H9 (cell line): ENCODE measurements at regions not wholly inside any gene's neighbourhood (a gene's known extent, or its start where the extent isn't known, plus 50 kb on each side); places are given as distances from the start of the nearest gene placed in this dataset.

Source experiments
- DNase-seq: peaks from one replicate; pipeline ENCODE4 v3.0.0-alpha.2; 2017
- H2AFZ ChIP-seq: one replicate; pipeline ENCODE4 v1.6.1; 2013; ENCODE audit warnings: mild to moderate bottlenecking, low read length, control low read depth, moderate library complexity
- H2AK5ac ChIP-seq: 2 replicates; pipeline ENCODE4 v1.6.1; 2013; ENCODE audit warnings: low read length, control low read depth, mixed read lengths; ENCODE audit not compliant: insufficient read length
- H2BK120ac ChIP-seq: one replicate; pipeline ENCODE4 v1.6.1; 2013; ENCODE audit warnings: low read depth, mild to moderate bottlenecking, low read length, control low read depth, inconsistent platforms; ENCODE audit not compliant: poor library complexity, severe bottlenecking
- H2BK12ac ChIP-seq: 2 replicates; pipeline ENCODE4 v1.6.1; 2013; ENCODE audit warnings: low read length, control low read depth, mixed read lengths, low read depth; ENCODE audit not compliant: insufficient read length
- H2BK15ac ChIP-seq: 2 replicates; pipeline ENCODE4 v1.6.1; 2013; ENCODE audit warnings: low read depth, low read length, control low read depth
- H2BK20ac ChIP-seq: one replicate; pipeline ENCODE4 v1.6.1; 2013; ENCODE audit warnings: low read depth, mild to moderate bottlenecking, low read length, control low read depth, inconsistent platforms; ENCODE audit not compliant: poor library complexity, severe bottlenecking
- H2BK5ac ChIP-seq: 2 replicates; pipeline ENCODE4 v1.6.1; 2013; ENCODE audit warnings: low read length, control low read depth, mixed read lengths; ENCODE audit not compliant: insufficient read length
- H3K14ac ChIP-seq: 2 replicates; pipeline ENCODE4 v1.6.1; 2013; ENCODE audit warnings: low read length, control low read depth; ENCODE audit not compliant: insufficient read depth
- H3K18ac ChIP-seq: 2 replicates; pipeline ENCODE4 v1.6.1; 2013; ENCODE audit warnings: low read depth, mild to moderate bottlenecking, mixed read lengths, low read length, control low read depth; ENCODE audit not compliant: insufficient read length
- H3K23ac ChIP-seq: 2 replicates; pipeline ENCODE4 v1.6.1; 2013; ENCODE audit warnings: low read length, control low read depth, mixed read lengths, low read depth; ENCODE audit not compliant: insufficient read length
- H3K23me2 ChIP-seq: 2 replicates; pipeline ENCODE4 v1.6.1; 2013; ENCODE audit warnings: low read depth, mild to moderate bottlenecking, mixed read lengths, low read length, control low read depth; ENCODE audit not compliant: insufficient read length, poor library complexity, severe bottlenecking
- H3K27ac ChIP-seq: 2 replicates; pipeline ENCODE4 v1.5.1; 2013; ENCODE audit warnings: low read length, control low read depth, mixed read lengths, low read depth; ENCODE audit not compliant: insufficient read length
- H3K27me3 ChIP-seq: 2 replicates; pipeline ENCODE4 v1.6.1; 2013; ENCODE audit warnings: low read length, control low read depth, inconsistent platforms; ENCODE audit not compliant: insufficient read depth
- H3K4ac ChIP-seq: 2 replicates; pipeline ENCODE4 v1.6.1; 2013; ENCODE audit warnings: low read depth, mild to moderate bottlenecking, control low read depth, inconsistent platforms, low read length, moderate library complexity
- H3K4me1 ChIP-seq: 2 replicates; pipeline ENCODE4 v1.6.1; 2013; ENCODE audit warnings: low read length, control low read depth, inconsistent platforms; ENCODE audit not compliant: insufficient read depth
- H3K4me2 ChIP-seq: 2 replicates; pipeline ENCODE4 v1.6.1; 2013; ENCODE audit warnings: low read length, control low read depth, mixed read lengths; ENCODE audit not compliant: insufficient read length, insufficient read depth
- H3K56ac ChIP-seq: 2 replicates; pipeline ENCODE4 v1.6.1; 2013; ENCODE audit warnings: low read depth, mild to moderate bottlenecking, mixed read lengths, low read length, control low read depth; ENCODE audit not compliant: insufficient read length
- H3K79me1 ChIP-seq: 2 replicates; pipeline ENCODE4 v1.6.1; 2013; ENCODE audit warnings: low read depth, mild to moderate bottlenecking, moderate library complexity, low read length, control low read depth, inconsistent platforms; ENCODE audit not compliant: insufficient read depth, poor library complexity, severe bottlenecking
- H3K79me2 ChIP-seq: 2 replicates; pipeline ENCODE4 v1.6.1; 2013; ENCODE audit warnings: low read length, control low read depth, inconsistent platforms; ENCODE audit not compliant: insufficient read depth
- H3K9ac ChIP-seq: 2 replicates; pipeline ENCODE4 v1.6.1; 2013; ENCODE audit warnings: low read length, control low read depth, mixed read lengths; ENCODE audit not compliant: insufficient read length; ENCODE audit errors: extremely low read depth
- H3K9me3 ChIP-seq: one replicate; pipeline ENCODE4 v1.6.1; 2013; ENCODE audit warnings: low read depth, low read length, inconsistent platforms; ENCODE audit not compliant: control insufficient read depth
- H3T11ph ChIP-seq: one replicate; pipeline ENCODE4 v1.6.1; 2013; ENCODE audit warnings: mild to moderate bottlenecking, low read length, control low read depth, inconsistent platforms
- H4K20me1 ChIP-seq: one replicate; pipeline ENCODE4 v1.6.1; 2013; ENCODE audit not compliant: control insufficient read depth, insufficient read length, insufficient read depth
- H4K5ac ChIP-seq: 2 replicates; pipeline ENCODE4 v1.6.1; 2013; ENCODE audit warnings: low read depth, mild to moderate bottlenecking, mixed read lengths, low read length, control low read depth; ENCODE audit not compliant: insufficient read length
- H4K8ac ChIP-seq: replicated peaks from 2 replicates; pipeline ENCODE4 v1.6.1; 2013; ENCODE audit warnings: low read length, control low read depth, mixed read lengths, low read depth; ENCODE audit not compliant: insufficient read length
- H4K91ac ChIP-seq: 2 replicates; pipeline ENCODE4 v1.6.1; 2013; ENCODE audit warnings: low read depth, mild to moderate bottlenecking, moderate library complexity, mixed read lengths, low read length, control low read depth; ENCODE audit not compliant: insufficient read length
- H3K27ac Mint-ChIP-seq, 3 experiments: 2 replicates in 2 of 3; 3 replicates in 1 of 3; pipeline ENCODE4 v1.8.0; 2020 to 2021; ENCODE audit warnings: mixed read lengths in 3 of 3, mild to moderate bottlenecking in 1 of 3, moderate library complexity in 1 of 3
- H3K27me3 Mint-ChIP-seq: 2 replicates; pipeline ENCODE4 v1.8.0; 2021; ENCODE audit warnings: low read depth, mild to moderate bottlenecking, moderate library complexity, mixed read lengths
- H3K36me3 Mint-ChIP-seq, 3 experiments: 2 replicates in 2 of 3; 3 replicates in 1 of 3; pipeline ENCODE4 v1.8.0; 2020 to 2021; ENCODE audit warnings: low read depth in 3 of 3, mixed read lengths in 3 of 3; ENCODE audit not compliant: insufficient read depth in 1 of 3
- H3K4me1 Mint-ChIP-seq, 2 experiments: 2 replicates each; pipeline ENCODE4 v1.8.0; 2020; ENCODE audit warnings: mixed read lengths in 2 of 2
- H3K4me3 Mint-ChIP-seq, 2 experiments: 2 replicates in 1 of 2; 3 replicates in 1 of 2; pipeline ENCODE4 v1.8.0; 2020 to 2021; ENCODE audit warnings: mild to moderate bottlenecking in 2 of 2, mixed read lengths in 2 of 2, moderate library complexity in 1 of 2
- H3K9me3 Mint-ChIP-seq, 2 experiments: 2 replicates in 1 of 2; 3 replicates in 1 of 2; pipeline ENCODE4 v1.8.0; 2020; ENCODE audit warnings: mild to moderate bottlenecking in 2 of 2, mixed read lengths in 2 of 2, moderate library complexity in 1 of 2
- WGBS: extraction: QIAGEN DNeasy Blood & Tissue Kit; methylation state at CpG from one replicate; pipeline ENCODE4 v1.1.7; 2013; ENCODE audit warnings: missing lambda C conversion rate, low lambda C conversion rate, mixed read lengths; ENCODE audit not compliant: insufficient read length; ENCODE audit errors: extremely low coverage; 5-methylcytosine and 5-hydroxymethylcytosine counted together
- TF ChIP-seq, protein P1 (sequence below): fragments of 200-600 bp; sonication (generic); conservative IDR thresholded peaks from 3 replicates; pipeline ENCODE4 v1.8.0; 2021; ENCODE audit warnings: antibody characterized with exemption, mild to moderate bottlenecking

DNA sequence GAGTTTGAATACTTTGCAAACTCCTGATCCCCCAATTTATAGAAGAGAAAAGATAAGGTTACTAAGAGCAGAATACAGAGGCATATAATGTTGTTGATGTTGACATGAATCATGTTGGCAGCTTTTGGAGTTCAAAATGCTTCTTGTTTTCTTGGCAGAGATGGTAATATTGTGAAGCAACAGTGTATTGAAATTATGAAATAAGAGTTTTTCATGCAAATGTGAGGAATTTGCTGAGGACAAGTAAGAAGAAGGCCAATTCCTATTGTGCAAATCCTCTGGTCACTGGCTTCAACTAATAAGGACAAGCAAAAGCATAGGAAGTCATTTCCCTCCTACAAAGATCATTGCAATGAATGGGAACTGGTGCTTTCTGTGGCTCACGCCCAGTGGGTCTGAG lies 126.9 kb upstream of the CHL1 start:
- H2BK5ac ChIP-seq, result no peak overlapping the region
- H3K27ac ChIP-seq, result no peak overlapping the region
- H3K9me3 ChIP-seq, result no peaks in the 10 kb centered on the region
- no peak overlapping the region for H3K14ac ChIP-seq
- no CpG with 5 or more reads among the region's 1 CpG for WGBS
- H3K27ac Mint-ChIP-seq, result no peak overlapping the region
- no peak overlapping the region for H2BK15ac ChIP-seq
- no peak overlapping the region for H3K4me2 ChIP-seq
- H3K36me3 Mint-ChIP-seq, result no peaks in the 10 kb centered on the region
- H3K23me2 ChIP-seq, result no peaks in the 10 kb centered on the region
- no peak overlapping the region for H3T11ph ChIP-seq
- H2BK20ac ChIP-seq, result no peak overlapping the region
- H3K79me1 ChIP-seq, result no peaks in the 10 kb centered on the region
- H3K56ac ChIP-seq, result no peak overlapping the region
- no peaks in the 10 kb centered on the region; the same call in 1 of the 2 replicates for H3K27me3 ChIP-seq
- no peaks in the 10 kb centered on the region for H3K9me3 Mint-ChIP-seq
- H4K5ac ChIP-seq, result no peak overlapping the region
- H3K4me1 Mint-ChIP-seq, result peaks cover 13 to 27% of the 10 kb centered on the region in 2 experiments
- TF ChIP-seq, protein P1, sequence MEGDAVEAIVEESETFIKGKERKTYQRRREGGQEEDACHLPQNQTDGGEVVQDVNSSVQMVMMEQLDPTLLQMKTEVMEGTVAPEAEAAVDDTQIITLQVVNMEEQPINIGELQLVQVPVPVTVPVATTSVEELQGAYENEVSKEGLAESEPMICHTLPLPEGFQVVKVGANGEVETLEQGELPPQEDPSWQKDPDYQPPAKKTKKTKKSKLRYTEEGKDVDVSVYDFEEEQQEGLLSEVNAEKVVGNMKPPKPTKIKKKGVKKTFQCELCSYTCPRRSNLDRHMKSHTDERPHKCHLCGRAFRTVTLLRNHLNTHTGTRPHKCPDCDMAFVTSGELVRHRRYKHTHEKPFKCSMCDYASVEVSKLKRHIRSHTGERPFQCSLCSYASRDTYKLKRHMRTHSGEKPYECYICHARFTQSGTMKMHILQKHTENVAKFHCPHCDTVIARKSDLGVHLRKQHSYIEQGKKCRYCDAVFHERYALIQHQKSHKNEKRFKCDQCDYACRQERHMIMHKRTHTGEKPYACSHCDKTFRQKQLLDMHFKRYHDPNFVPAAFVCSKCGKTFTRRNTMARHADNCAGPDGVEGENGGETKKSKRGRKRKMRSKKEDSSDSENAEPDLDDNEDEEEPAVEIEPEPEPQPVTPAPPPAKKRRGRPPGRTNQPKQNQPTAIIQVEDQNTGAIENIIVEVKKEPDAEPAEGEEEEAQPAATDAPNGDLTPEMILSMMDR, result no peak
- H2BK12ac ChIP-seq, result no peak overlapping the region
- no peak overlapping the region for H4K8ac ChIP-seq
- peaks cover 7% of the 10 kb centered on the region; the same call in 1 of the 2 replicates for H3K4me1 ChIP-seq
- H2AFZ ChIP-seq, result no peak overlapping the region
- no peak overlapping the region for H2BK120ac ChIP-seq
- DNase-seq, result no peak
- no peak overlapping the region for H3K9ac ChIP-seq
- no peak overlapping the region for H3K23ac ChIP-seq
- no peak overlapping the region for H3K4ac ChIP-seq
- no peaks in the 10 kb centered on the region for H4K20me1 ChIP-seq
- no peaks in the 10 kb centered on the region for H3K79me2 ChIP-seq
- H2AK5ac ChIP-seq, result no peak overlapping the region
- no peak overlapping the region for H4K91ac ChIP-seq
- H3K27me3 Mint-ChIP-seq, result no peaks in the 10 kb centered on the region
- H3K4me3 Mint-ChIP-seq, result no peak overlapping the region
- no peak overlapping the region for H3K18ac ChIP-seq
